CD4-positive, alpha-beta T cell treated with Interleukin-6 at 100 ng/mL for 8 hours (primary cell): ENCODE measurements at regions not wholly inside any gene's neighbourhood (a gene's known extent, or its start where the extent isn't known, plus 50 kb on each side); places are given as distances from the start of the nearest gene placed in this dataset.
"Not testable (repeated sequence)": the region's sequence is repeated elsewhere in the genome, so short reads cannot be mapped to it uniquely, and the experiment has no call there.

Source experiments
- DNase-seq: peaks from one replicate; pipeline ENCODE4 v3.0.0-alpha.2; 2020; ENCODE audit warnings: mixed read lengths, low spot score

DNA sequence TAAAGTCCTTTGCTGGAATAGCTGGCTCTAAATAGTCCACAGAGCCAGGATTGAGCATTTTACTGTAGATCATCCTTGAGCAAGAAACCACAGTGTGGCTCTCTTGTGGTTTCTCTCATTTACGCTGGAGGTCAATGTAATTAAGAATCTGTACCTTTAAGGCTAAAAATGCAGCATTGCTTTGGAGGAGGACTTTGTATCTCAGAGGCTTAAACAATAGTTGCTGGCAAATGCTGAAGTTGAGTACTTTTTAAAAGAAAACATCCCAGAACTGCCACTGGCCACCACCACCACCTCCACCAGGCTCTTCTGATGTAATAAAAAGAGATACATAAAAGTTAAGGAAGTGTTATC lies 177.3 kb upstream of the ADAMTSL1 start:
- no peak for DNase-seq

DNA sequence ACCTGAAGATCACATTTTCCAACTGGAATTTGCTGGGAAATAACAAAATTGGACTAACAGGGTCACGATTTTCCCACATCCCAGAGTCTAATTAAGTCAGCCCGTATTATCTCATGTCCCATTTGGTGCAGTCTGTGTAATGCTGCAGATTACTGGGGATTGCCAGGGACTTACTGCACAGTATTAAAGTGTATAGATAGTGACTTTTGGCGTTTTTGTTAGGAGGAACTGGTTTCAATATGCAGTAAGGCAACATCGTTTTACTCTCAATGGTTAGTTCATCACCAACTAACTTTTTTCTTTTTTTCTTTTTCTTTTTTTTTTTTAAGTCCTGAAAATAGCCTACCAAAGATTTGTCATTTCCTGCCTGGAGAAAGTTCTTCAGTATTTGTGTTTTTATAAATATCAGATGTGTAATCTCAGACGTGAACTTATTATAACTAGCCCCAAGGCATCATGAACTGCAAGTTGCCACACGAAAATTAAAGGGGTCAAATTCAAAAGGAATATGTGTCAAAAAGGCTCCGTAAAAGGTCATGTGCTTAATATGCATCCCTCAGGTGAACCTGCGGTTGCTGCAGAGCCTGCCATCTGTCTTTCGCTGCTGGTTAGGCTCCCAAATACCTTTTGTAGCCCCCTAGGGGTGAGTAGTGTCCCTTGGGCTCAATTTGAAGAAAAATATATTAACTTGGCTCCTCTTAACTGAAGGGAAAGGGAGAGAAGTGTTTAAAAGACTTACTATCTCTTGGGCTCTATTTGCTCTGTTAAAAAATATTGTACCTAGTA lies 176.7 kb upstream of the ADAMTSL1 start:
- DNase-seq = no peak

DNA sequence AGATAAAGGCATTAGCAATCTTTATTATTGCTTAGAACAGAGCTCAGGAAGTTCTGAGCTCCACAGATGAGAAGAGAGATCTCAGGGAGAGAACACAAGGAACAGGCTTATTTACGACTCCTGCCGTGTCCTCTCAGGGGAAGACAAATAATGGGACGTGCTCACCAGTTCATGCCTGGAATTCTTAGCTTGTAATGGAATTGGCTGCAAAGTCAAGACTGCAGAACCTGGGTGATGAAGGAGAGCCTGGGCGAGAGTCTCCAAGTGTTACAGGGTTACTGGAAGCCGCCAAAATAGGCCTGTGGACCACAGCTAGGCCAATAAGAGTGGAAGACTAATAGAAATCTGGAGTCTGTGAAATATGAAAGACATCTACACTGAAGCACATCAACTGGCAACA lies 174.5 kb upstream of the ADAMTSL1 start:
- DNase-seq = no peak

DNA sequence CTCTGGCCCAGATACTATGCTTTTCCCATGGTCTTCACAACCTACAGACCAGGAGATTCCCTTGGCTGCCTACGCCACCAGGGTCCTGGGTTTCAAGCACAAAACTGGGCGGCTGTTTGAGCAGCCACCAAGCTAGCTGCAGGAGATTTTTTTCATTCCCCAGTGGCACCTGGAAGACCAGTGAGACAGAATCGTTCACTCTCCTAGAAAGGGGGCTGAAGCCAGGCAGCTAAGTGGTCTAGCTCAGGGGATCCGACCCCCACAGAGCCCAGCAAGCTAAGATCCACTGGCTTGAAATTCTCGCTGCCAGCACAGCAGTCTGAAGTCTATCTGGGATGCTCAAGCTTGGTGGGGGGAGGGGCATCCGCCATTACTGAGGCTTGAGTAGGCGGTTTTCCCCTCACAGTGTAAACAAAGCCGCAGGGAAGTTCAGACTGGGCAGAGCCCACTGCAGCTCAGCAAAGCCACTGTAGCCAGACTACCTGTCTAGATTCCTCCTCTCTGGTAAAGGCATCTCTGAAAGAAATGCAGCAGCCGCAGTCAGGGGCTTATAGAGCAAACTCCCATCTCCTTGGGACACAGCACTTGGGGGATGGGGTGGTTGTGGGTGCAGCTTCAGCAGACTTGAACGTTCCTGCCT lies 168.7 kb upstream of the ADAMTSL1 start:
- not testable (repeated sequence) for DNase-seq

DNA sequence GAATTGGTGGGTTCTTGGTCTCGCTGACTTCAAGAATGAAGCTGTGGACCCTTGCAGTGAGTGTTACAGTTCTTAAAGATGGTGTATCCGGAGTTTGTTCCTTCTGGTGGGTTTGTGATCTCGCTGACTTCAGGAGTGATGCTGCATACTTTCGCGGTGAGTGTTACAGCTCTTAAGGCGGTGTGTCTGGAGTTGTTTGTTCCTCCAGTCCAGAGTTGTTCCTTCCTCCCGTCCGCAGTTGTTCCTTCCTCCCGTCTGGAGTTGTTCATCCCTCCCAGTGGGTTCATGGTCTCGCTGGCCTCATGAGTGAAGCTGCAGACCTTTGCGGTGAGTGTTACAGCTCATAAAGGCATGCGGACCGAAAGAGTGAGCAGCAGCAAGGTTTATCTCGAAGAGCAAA lies 159.6 kb upstream of the ADAMTSL1 start:
- DNase-seq = no peak

DNA sequence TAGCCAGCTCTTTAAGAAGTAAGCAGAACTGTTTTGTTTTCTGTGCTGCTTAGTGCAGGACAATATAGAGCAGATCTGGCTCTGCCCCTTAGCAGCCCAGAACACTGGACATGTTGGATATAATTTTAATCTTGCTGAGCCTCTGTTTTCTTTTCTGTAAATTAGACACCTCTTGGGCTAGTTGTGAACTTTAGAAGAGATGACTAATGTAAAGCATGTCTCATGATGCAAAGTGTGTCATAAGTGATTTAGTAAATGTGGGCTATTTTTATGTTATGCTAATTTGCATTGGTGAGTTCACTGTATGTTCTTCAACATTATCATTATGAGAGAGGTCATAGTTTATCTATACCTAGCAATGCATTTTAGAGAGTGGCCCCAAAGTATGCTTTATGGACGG lies 156.1 kb upstream of the ADAMTSL1 start:
- no peak for DNase-seq

DNA sequence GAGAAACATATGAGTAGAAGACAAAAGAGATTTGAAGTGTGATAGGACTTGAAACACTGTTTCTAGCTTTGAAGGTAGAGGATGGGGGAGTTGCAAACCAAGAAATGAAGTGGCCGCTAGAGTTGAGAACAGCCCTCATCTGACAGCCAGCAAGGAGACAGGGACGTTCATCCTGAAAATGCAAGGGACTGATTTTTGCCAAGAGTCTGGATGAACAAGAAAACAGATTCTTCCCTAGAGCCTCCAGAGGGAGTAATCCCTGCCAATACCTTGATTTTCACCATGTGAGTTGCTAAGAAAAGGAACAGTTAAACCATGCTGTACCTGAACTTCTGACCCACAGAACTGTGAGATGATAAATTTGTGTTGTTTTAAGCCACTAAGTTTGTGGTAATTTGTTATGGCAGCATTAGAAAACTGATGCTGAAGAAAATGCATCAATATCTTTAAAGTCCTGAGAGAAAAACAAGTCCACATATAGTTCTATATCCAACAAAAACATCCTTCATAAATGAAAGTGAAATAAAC lies 154.0 kb upstream of the ADAMTSL1 start:
- no peak for DNase-seq

DNA sequence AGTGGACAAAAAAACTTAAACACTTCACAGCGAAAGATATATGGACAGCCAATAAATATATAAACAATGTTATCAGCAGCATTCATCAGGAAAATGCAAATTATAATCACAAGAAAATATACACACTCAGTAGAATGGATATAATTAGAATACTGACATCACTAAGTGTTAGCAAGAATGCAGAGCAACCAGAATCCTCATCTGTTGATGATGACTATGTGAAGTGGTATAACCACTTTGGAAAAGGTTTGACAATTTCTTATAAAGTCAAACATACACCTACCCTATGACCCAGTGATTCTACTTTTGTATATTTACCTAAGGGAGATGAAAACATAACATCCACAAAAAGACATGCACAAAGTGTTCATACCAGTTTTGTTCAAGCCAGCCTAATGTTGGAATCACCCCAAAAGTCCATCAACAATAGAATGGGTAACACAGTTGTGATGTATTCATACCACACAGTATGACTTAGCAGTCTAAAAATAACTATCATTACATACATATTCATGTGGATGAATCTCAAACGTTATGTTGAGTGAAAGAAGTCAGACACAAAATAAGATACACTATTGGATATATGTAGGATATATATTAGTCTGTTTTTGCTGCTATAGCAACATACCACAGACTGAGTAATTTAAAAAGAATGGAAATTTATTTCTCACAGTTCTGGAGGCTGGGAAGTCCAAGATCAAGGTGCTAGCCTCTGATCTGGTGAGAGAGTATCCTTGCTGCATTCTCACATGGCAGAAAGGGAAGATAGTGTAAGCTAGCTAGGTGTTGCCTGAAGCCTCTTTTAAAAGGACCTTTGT lies 148.8 kb upstream of the ADAMTSL1 start:
- no peak for DNase-seq

DNA sequence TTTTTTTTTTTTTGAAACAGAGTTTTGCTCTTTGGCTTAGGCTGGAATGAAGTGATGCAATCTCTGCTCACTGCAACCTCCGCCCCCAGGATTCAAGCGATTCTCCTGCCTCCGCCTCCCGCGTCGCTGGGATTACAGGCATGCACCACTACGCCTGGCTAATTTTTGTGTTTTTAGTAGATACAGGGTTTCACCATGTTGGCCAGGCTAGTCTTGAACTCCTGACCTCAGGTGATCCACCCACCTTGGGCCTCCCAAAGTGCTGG lies 148.3 kb upstream of the ADAMTSL1 start:
- DNase-seq = not testable (repeated sequence)

DNA sequence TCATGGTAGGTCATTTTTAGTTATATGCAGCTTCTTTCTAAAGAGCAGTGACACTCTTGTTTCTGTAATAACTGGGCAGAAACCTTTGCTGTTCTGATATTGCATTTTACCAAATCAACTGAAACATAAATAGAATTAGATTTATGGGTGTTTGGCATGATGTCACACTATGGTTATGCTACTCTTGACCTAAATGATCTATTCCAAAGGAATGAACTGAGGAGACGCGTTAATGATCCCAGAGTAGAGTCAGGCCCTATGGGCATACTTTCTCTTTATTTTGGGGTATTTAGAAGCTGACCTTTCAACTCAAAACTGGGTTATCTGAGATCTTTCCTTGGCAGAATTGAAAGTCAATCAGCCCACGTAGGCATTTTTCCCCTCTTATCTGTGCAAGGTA lies 146.8 kb upstream of the ADAMTSL1 start:
- no peak for DNase-seq

DNA sequence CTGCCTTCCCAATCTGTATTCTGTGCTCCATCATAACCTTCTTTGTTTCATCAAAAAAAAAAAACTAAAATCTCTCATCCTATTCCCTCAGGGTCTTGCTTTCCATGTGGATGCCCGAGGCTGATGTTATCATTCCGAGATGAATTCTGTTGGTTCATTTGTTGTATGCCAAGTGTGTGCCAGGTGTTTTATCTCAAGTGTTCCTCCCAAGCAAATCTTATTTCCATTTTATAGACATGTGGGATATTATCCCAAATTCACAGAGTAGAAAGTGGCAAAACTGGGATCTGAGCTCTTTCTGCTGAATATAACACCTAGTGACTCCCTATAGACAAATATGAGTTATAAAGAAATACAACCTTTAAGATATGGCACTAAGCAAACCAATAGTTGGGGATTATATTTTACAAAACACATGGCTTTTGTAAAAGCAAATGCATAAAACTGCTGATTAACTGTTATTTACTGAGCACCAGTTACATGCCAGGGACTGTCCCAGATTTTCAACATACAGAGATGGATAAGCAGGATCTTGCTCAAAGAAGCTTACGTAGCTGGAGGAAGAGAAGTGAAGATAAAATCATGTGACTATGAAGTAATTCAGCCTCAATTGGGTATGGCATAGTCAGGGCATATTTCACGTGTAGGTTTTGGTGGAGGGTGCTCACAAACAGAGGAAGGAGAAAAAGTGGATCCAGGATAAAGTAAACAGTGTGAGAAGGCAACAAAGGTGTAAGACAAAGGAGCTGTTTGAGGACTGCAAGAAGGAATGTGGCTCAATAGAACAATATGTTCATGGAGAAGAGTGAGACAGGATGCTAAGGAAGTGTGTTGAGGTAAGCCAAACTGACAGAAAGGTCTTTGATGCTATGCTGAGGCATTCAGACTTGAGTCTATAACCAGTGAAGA lies 143.3 kb upstream of the ADAMTSL1 start:
- DNase-seq = no peak

DNA sequence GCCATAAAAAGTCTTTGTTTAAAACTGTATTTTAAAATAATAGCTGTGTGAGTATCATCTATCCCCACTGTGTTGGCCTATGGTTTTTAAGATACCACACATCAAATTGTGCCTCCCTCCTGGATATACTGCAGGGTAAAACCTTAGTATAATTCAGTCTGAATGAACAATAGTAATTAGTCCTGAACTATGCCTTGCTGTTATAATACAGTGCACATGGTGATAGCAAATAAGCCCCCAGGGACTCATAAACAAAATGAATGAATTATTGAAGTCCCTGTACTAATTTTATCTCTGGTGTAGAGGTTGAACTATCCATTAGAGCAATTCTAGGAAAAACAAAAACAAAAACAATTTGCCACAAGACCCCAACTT lies 142.7 kb upstream of the ADAMTSL1 start:
- DNase-seq = no peak

DNA sequence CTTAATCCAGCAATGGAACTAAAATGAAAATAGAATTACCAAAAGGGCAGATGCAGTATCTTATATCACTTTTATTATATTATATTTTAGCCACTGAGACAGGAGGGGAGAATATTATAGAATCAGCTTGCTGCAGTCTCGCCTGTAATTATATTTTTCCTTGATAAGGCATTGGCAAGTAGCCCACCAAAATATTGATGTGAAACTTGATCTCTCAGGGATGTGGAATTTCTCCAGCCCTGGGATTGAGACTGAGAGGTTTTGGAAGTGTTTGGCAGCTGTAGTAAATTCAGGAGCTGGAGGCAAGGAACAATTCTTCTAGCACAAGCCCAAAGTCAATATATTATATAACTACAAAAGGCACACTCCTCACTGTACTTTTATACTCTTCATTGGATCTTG lies 142.1 kb upstream of the ADAMTSL1 start:
- no peak for DNase-seq

DNA sequence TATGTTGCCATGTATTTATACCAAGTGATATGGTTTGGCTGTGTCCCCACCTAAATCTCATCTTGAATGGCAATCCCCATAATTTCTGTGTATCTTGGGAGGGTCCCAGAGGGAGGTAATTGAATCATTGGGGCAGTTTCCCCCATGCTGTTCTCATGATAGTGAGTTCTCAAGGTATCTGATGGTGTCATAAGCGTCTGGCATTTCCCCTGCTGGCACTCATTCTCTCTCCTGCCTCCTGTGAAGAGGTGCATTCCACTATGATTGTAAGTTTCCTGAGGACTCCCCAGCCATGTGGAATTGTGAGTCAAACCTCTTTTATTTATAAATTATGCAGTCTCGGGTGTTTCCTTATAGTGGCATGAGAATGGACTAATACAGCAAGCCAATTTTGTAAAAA lies 140.8 kb upstream of the ADAMTSL1 start:
- no peak for DNase-seq

DNA sequence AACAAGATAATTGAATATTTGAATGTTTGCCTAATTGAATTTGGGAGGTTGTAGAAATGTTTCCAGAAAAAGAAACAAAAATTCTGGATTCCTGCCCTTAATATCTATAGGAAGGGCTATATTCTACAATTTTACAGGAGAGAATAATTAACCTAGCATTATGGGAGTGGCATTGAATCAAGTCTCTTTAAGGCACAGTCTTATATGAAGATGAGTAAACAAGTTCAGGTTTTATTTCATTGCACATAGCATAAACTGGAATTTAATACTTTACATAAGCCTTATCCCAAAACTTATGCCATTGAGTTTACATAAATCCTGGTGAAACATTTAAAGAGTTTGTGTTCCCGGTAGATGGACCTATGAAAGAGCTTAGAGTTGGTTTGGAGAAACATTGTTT lies 138.1 kb upstream of the ADAMTSL1 start:
- no peak for DNase-seq

DNA sequence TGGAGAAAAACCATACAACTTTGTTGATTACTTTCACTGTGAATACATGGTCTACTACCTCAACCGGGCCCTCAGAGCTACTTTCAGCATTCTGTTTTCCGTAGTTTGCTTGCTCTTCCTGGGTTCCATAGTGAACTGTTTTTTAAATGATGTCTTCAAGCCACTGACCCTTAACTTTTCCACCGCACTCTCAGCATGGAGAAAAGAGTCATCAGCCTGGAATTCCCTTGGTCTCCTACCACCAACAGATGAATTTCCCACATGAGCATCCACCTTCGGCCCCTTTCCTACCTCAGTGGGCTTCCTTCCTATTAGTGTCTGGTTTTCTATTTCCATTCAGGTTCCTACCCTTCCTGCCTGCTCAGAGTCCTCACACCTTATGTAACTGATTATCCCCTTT lies 135.9 kb upstream of the ADAMTSL1 start:
- no peak for DNase-seq

DNA sequence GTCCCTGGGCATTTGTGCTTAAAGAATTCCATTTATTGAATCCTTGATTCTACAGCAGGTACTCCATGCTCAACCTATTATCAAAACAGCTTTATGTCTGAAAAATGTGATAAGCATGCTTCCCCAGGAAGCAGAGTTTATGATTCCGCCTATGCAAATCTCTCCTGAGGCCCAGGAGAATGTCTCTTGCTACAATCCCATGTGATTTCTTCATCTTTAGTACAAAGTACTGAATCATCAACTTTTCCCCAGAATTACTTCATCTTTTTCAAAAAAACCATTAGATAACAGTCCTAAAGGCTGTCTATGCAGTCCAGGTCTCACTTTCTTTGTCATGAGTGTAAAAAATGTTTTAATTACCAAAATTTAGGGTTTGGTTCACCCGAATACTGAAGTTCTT lies 130.2 kb upstream of the ADAMTSL1 start:
- no peak for DNase-seq

DNA sequence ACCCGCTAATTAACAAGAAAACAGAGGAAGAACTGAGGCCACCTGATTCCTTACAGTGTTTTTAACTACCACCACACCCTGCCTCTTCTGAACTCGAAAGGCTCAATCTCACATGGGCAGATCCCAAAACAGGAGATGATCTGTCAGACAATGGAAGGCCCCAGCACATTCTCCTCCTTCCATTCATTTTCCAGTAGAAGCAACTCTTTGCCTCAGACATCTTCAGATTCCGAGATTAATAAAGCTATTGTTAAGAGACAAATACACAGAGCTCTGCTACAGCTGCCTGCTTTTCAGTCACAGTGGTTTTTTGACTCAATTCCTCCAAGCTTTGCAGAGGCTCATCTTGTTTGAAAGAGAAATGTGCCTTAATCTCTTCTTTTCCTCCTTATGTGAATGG lies 127.2 kb upstream of the ADAMTSL1 start:
- no peak for DNase-seq

DNA sequence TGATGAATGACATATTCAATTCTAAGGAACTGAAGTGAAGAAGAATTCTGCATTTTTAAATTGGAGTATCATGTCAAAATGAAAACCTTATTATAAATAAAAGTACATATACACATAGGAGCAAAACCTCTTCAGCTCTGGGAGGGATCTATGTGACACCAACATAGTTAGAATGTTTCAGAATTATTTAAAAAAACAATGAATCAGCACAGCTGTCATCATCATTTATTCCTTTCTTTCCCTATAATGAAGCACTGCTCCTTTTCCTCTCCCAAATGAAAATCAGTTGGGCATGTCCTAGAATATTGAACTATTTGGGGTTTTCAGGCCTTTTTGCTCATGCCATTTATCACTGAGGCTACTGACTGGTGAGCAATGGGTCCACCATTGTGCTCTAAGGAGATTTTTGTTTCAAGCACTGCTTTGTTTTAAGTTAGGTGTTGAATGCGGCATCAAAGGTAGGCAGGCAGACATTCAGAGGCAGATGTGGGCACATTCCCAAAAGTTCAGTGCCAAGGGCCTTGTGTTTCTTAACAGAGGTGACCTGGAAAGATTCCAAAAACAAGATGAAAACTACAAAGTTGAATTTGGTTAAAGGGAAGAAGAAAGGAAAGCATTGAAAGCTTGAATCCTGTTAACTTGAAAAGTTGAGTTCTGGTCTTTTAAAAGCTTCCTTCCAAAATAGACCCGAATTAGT lies 126.4 kb upstream of the ADAMTSL1 start:
- DNase-seq = no peak

DNA sequence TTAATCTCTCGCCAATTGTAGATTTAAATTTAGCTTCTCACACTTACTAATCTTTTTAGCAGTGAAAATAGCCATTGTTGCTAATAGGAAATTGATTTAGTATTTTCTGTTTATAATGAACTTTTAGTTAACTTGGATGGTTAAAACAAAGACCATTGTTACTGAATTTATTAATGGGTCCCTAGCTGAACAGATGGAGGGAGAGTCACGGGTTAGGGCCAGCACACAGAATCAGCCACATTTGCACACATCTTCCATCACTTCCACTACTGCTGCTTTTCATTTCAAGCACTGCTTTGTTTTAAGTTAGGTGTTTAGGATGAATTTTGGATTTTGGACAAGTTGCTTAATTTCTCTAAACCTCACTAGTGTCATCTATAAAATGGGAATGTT lies 125.9 kb upstream of the ADAMTSL1 start:
- DNase-seq = no peak

DNA sequence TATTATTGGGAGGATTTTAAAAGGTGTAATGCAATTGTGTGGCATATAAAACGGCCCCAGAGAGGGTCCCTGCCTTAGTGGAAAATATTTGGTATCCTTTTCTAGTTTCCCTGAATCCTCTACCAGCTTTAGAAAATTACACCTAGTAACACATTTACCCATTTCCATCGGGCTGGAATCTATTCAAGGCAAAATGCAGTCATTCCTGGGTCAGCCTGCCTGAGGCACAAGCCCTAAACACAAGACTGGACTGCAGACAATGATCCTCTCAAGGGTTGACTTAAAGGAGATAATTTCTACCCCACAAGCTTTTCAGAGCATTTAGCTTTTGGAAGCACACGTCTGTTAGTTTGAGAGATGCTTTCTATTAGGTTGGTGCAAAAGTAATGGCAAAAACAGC lies 124.4 kb upstream of the ADAMTSL1 start:
- no peak for DNase-seq

DNA sequence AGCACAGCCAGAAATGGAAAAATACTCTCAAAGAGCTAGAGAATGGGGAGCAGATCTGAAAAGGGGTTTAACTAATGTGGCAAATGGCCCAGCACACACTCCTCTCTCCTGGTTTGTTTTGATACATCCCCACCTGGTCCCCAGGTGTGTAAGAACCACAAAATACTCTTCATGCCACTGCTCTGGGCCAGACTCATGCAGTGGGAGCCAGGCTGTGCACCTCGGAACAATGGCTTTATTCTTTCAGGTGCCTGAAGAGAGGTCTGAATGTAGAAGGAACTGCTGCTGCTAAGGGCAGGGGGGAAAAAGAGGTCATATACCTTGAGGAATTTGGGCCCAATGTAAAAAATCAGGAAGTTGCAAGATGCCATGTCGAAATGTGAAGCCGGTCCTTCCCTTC lies 123.9 kb upstream of the ADAMTSL1 start:
- no peak for DNase-seq
